A549 (cell line): ENCODE measurements at regions not wholly inside any gene's neighbourhood (a gene's known extent, or its start where the extent isn't known, plus 50 kb on each side); places are given as distances from the start of the nearest gene placed in this dataset.

Experiments
- ATAC-seq, 2 experiments: fragments of 200-7000 bp in 1 of 2; fragments of >200 bp in 1 of 2; cut with Nextera tagmentation in 1 of 2; cut with Tn5 transposase in 1 of 2; 3 replicates each; pipeline versions ENCODE4 v1.8.0 to v1.9.1; 2018 to 2020; ENCODE audit warnings: mild to moderate bottlenecking in 1 of 2, moderate library complexity in 1 of 2
- CTCF ChIA-PET: fragments of 300-600 bp; sonication (Branson Sonifier 250); formaldehyde crosslinking; extraction: SDS; loops from one replicate; lab custom pipeline; 2021; ENCODE audit warnings: antibody characterized with exemption, inconsistent platforms; lab: Yijun Ruan, JAX
- POLR2A ChIA-PET: fragments of 350-600 bp; formaldehyde crosslinking; extraction: SDS; loops from one replicate; lab custom pipeline; 2021; ENCODE audit warnings: antibody characterized with exemption, inconsistent platforms; lab: Yijun Ruan, JAX
- DNase-seq, 2 experiments: peaks; one replicate each; pipeline versions ENCODE4 v3.0.0 to v3.0.0-alpha.2; 2011 to 2016; ENCODE audit warnings: low read depth in 1 of 2, low spot score in 1 of 2
- FAIRE-seq: peaks from 2 replicates; lab custom pipeline; 2011; peaks lifted over from hg19 to GRCh38; lab: Jason Lieb, UNC
- H3K27ac ChIP-seq, 2 experiments: fragments of >200 bp; sonication (Bioruptor Twin); formaldehyde crosslinking; 3 replicates each; pipeline ENCODE4 v1.5.1; 2016 to 2017
- H3K4me1 ChIP-seq: fragments of >200 bp; sonication (Bioruptor Twin); formaldehyde crosslinking; 3 replicates; pipeline ENCODE4 v1.6.1; 2016
- H3K4me2 ChIP-seq: fragments of >200 bp; sonication (Bioruptor Twin); formaldehyde crosslinking; 3 replicates; pipeline ENCODE4 v1.6.1; 2016
- H3K4me3 ChIP-seq: fragments of >200 bp; sonication (Bioruptor Twin); formaldehyde crosslinking; 3 replicates; pipeline ENCODE4 v1.5.1; 2016
- H3K9me3 ChIP-seq: fragments of >200 bp; sonication (Bioruptor Twin); formaldehyde crosslinking; 3 replicates; pipeline ENCODE4 v1.6.1; 2016
- ATOH8 ChIP-seq: fragments of 250-450 bp; sonication (Bioruptor Pico); IDR thresholded peaks from 2 replicates; pipeline ENCODE4 v1.5.0; 2020; ENCODE audit warnings: low read depth, mild to moderate bottlenecking, moderate library complexity
- BHLHE40 ChIP-seq: IDR thresholded peaks from 2 replicates; pipeline ENCODE4 v1.6.1; 2012; ENCODE audit warnings: low read depth, low read length, inconsistent platforms
- EP300 ChIP-seq, 2 experiments: fragments of >200 bp; sonication (Bioruptor Twin); formaldehyde crosslinking; IDR thresholded peaks; 2 replicates in 1 of 2; 3 replicates in 1 of 2; pipeline ENCODE4 v1.6.1; 2016 to 2017
- FOSB ChIP-seq: fragments of 250-450 bp; sonication (Bioruptor Pico); IDR thresholded peaks from 2 replicates; pipeline ENCODE4 v1.5.0; 2020; ENCODE audit warnings: mild to moderate bottlenecking, moderate library complexity
- GATA3 ChIP-seq: IDR thresholded peaks from 2 replicates; pipeline ENCODE4 v1.6.1; 2012; ENCODE audit warnings: borderline replicate concordance
- HDAC2 ChIP-seq: fragments of 200-600 bp; sonication (generic); IDR thresholded peaks from 2 replicates; pipeline ENCODE4 v1.6.1; 2016
- HEYL ChIP-seq: fragments of 250-450 bp; sonication (Bioruptor Pico); IDR thresholded peaks from 2 replicates; pipeline ENCODE4 v1.8.0; 2021; ENCODE audit warnings: mild to moderate bottlenecking, moderate library complexity
- HMGXB4 ChIP-seq: fragments of 250-450 bp; sonication (Bioruptor Pico); IDR thresholded peaks from 2 replicates; pipeline ENCODE4 v1.5.0; 2021; ENCODE audit warnings: mild to moderate bottlenecking, moderate library complexity, borderline replicate concordance
- HOXB13 ChIP-seq: fragments of 250-450 bp; sonication (Bioruptor Pico); IDR thresholded peaks from 2 replicates; pipeline ENCODE4 v1.5.0; 2020; ENCODE audit warnings: low read depth, mild to moderate bottlenecking, moderate library complexity
- JUN ChIP-seq, 2 experiments: fragments of >200 bp; sonication (Bioruptor Twin); formaldehyde crosslinking; IDR thresholded peaks; 2 replicates in 1 of 2; 3 replicates in 1 of 2; pipeline ENCODE4 v1.6.1; 2016 to 2017
- MAZ ChIP-seq: fragments of 150-350 bp; IDR thresholded peaks from 2 replicates; pipeline ENCODE4 v1.6.1; 2014; ENCODE audit warnings: antibody characterized with exemption, low read depth, low read length, borderline replicate concordance
- NFE2L2 ChIP-seq: fragments of 150-350 bp; conservative IDR thresholded peaks from 2 replicates; pipeline ENCODE4 v1.6.1; 2014; ENCODE audit warnings: low read length
- RAD21 ChIP-seq, 2 experiments: fragments of >200 bp in 1 of 2; sonication (Bioruptor Twin) in 1 of 2; formaldehyde crosslinking in 1 of 2; IDR thresholded peaks in 1 of 2; conservative IDR thresholded peaks in 1 of 2; 2 replicates in 1 of 2; 3 replicates in 1 of 2; pipeline ENCODE4 v1.6.1; 2012 to 2018; ENCODE audit warnings: inconsistent platforms in 1 of 2
- RCOR1 ChIP-seq: fragments of 150-350 bp; IDR thresholded peaks from 2 replicates; pipeline ENCODE4 v1.6.1; 2014; ENCODE audit warnings: antibody characterized with exemption, low read length, low read depth
- RFX5 ChIP-seq: fragments of 450-650 bp; IDR thresholded peaks from 2 replicates; pipeline ENCODE4 v1.7.1; 2014; ENCODE audit warnings: antibody characterized with exemption, mild to moderate bottlenecking, moderate library complexity
- SMC3 ChIP-seq: fragments of >200 bp; sonication (Bioruptor Twin); formaldehyde crosslinking; IDR thresholded peaks from 3 replicates; pipeline ENCODE4 v1.6.1; 2018; ENCODE audit warnings: inconsistent platforms
- TFCP2L1 ChIP-seq: fragments of 250-450 bp; sonication (Bioruptor Pico); IDR thresholded peaks from 2 replicates; pipeline ENCODE4 v1.5.0; 2021; ENCODE audit warnings: mild to moderate bottlenecking
- ZC3H11A ChIP-seq: fragments of 450-650 bp; IDR thresholded peaks from 2 replicates; pipeline ENCODE4 v1.6.1; 2014; ENCODE audit warnings: antibody characterized with exemption, mild to moderate bottlenecking
- ZFP36 ChIP-seq: fragments of 450-650 bp; IDR thresholded peaks from 2 replicates; pipeline ENCODE4 v1.6.1; 2014; ENCODE audit warnings: borderline replicate concordance; ENCODE audit not compliant: partially characterized antibody
- WGBS: methylation state at CpG from one replicate; pipeline ENCODE4 v1.1.6; 2017; ENCODE audit errors: missing lambda C conversion rate; 5-methylcytosine and 5-hydroxymethylcytosine counted together
- TF ChIP-seq, protein P1 (sequence below): fragments of 150-350 bp; IDR thresholded peaks from 2 replicates; pipeline ENCODE4 v1.6.1; 2014; ENCODE audit warnings: low read depth, mild to moderate bottlenecking, low read length
- TF ChIP-seq, protein P2 (sequence below): IDR thresholded peaks from 2 replicates; pipeline ENCODE4 v1.6.1; 2012; ENCODE audit warnings: low read depth, borderline replicate concordance

- POLR2A ChIA-PET, result no interaction called here
- H3K27ac ChIP-seq, result no peak overlapping the region
- no peak for DNase-seq
- no peak for FAIRE-seq
- TF ChIP-seq FOSB (CRISPR knock-in tag) (no peak), RFX5 (no peak), HEYL (CRISPR knock-in tag) (no peak), SMC3 (no peak), GATA3 (no peak), HDAC2 (no peak), ATOH8 (CRISPR knock-in tag) (no peak), EP300 (IDR thresholded peaks at IDR 0.05) (no peak), BHLHE40 (no peak), ZC3H11A (no peak)
- TF ChIP-seq, protein P1, sequence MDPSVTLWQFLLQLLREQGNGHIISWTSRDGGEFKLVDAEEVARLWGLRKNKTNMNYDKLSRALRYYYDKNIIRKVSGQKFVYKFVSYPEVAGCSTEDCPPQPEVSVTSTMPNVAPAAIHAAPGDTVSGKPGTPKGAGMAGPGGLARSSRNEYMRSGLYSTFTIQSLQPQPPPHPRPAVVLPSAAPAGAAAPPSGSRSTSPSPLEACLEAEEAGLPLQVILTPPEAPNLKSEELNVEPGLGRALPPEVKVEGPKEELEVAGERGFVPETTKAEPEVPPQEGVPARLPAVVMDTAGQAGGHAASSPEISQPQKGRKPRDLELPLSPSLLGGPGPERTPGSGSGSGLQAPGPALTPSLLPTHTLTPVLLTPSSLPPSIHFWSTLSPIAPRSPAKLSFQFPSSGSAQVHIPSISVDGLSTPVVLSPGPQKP, result no peak
- TF ChIP-seq, protein P2, sequence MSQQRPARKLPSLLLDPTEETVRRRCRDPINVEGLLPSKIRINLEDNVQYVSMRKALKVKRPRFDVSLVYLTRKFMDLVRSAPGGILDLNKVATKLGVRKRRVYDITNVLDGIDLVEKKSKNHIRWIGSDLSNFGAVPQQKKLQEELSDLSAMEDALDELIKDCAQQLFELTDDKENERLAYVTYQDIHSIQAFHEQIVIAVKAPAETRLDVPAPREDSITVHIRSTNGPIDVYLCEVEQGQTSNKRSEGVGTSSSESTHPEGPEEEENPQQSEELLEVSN, result no peak
- no peaks in the 10 kb centered on the region for H3K9me3 ChIP-seq
- no peak overlapping the region for H3K4me3 ChIP-seq
- 88% methylated on average over 9 of the region's 9 CpGs for WGBS
- CTCF ChIA-PET, result no interaction called here
- no peak overlapping the region for H3K4me2 ChIP-seq
- H3K4me1 ChIP-seq, result no peaks in the 10 kb centered on the region
- no peak for ATAC-seq
Measured at GRCh38 chr7:26988836-26989374, 106.9 kb downstream of the HOXA1 start.

DNA sequence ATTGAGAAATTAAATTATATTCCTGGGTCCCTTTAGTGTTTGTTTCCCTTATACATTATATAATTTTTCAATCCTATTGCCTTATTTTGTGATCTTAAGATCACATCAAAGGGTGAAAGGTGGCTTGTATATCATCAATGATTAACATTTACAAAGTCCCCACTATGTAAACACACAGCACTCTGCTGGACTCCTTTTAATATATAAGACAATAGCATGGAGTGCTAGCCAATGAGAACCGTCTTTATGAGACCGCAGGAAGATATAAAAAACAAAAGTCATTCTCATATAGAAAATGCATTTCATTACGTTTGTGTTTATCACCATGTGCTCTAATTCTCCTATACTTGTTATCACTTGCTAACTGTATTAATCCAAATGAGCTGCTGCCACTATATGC is 108.5 kb downstream of the HOXA1 start:
- WGBS, result 65% methylated on average over 3 of the region's 3 CpGs
- H3K9me3 ChIP-seq, result no peaks in the 10 kb centered on the region
- ChIA-PET POLR2A (no interaction called here), CTCF (no interaction called here)
- DNase-seq, result no peak
- no peak for TF ChIP-seq HMGXB4
- TF ChIP-seq EP300 (IDR thresholded peaks at IDR 0.05), result no peak
- TF ChIP-seq ATOH8 (CRISPR knock-in tag), result no peak
- no peak for TF ChIP-seq MAZ
- TF ChIP-seq RCOR1, result no peak
- no peak for TF ChIP-seq HOXB13
- TF ChIP-seq HDAC2, result no peak
- TF ChIP-seq JUN (IDR thresholded peaks at IDR 0.05), result no peak
- no peak for TF ChIP-seq ZFP36
- no peak for TF ChIP-seq RAD21 (conservative IDR thresholded peaks at IDR 0.05 in 1 of 2, IDR thresholded peaks at IDR 0.05 in 1 of 2)
- no peak for TF ChIP-seq NFE2L2
- no peak for TF ChIP-seq TFCP2L1 (CRISPR knock-in tag)
- no peak overlapping the region for H3K4me2 ChIP-seq
- no peak overlapping the region for H3K27ac ChIP-seq
- no peaks in the 10 kb centered on the region for H3K4me1 ChIP-seq
- no peak overlapping the region for H3K4me3 ChIP-seq
- ATAC-seq, result no peak
- no peak for FAIRE-seq
